B cell (primary cell): ENCODE measurements at regions not wholly inside any gene's neighbourhood (a gene's known extent, or its start where the extent isn't known, plus 50 kb on each side); places are given as distances from the start of the nearest gene placed in this dataset.

Experiments used
- CTCF ChIP-seq: fragments of 200-600 bp; IDR thresholded peaks from one replicate; pipeline ENCODE4 v1.8.0; 2022; ENCODE audit warnings: antibody characterized with exemption, mild to moderate bottlenecking
- EZH2 ChIP-seq: IDR thresholded peaks from 2 replicates; pipeline ENCODE4 v1.6.1; 2012; ENCODE audit warnings: borderline replicate concordance, low read depth, mild to moderate bottlenecking, moderate library complexity, low read length; ENCODE audit not compliant: insufficient read depth, poor library complexity, severe bottlenecking

GRCh38 chr3:140760324-140761075, 82.6 kb downstream of the TRIM42 start:
- no peak for TF ChIP-seq CTCF
- TF ChIP-seq EZH2, result no peak
